ENCODE measurements at regions not wholly inside any gene's neighbourhood (a gene's known extent, or its start where the extent isn't known, plus 50 kb on each side); places are given as distances from the start of the nearest gene placed in this dataset.

DNA sequence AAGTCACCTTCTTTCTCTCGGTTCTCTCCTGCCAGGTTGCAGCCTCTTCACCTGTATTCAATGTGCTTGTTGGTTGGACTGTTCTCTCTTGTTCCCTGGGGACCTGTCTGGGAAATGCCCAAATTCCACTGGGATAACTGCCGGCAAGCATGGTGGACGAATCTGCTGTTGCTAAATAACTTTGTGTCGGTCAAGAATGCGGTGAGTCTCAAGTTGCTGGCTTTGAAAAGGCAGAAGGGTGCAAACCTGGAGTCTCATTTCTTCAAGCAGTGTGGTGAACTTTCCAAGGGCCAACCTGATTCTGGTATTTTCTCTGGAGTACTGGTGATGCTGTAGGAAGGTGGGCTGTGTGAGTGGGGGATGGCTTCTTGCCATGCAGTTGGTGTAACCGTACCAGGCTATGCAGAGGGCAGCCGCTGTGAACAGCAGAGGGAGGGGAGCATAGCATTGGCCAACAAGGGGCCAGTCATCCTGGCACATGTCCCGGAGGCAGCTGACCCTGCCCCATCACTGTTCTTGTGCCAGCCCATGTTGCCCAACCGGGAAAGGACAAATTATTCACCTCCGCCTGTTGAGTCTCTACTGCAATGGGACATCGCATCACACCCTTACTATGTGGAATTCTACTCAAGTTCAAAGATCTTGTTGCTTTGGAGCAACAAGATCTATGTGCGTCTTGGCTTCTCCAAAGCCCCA is 88.1 kb upstream of the SEC11C start:
- Histone ChIP-seq H3K9me2 (replicated peaks; ENCODE audit: low read length) (no peaks in the 10 kb centered on the region), H3K36me3 (ENCODE audit: low read depth, low read length) (no peaks in the 10 kb centered on the region), H3K4me3 (ENCODE audit: low read length) (no peak overlapping the region), H2AFZ (ENCODE audit: low read length) (no peak overlapping the region), H3K79me2 (ENCODE audit: low read length) (no peaks in the 10 kb centered on the region), H4K20me1 (ENCODE audit: low read length) (no peaks in the 10 kb centered on the region), H3K9ac (ENCODE audit: low read length) (no peak overlapping the region), H3K9me3 (ENCODE audit: low read length) (no peaks in the 10 kb centered on the region), H3K4me2 (ENCODE audit: low read length) (no peak overlapping the region), H3F3A (ENCODE audit: low read length, unreplicated experiment) (no peaks in the 10 kb centered on the region), H3K27ac (ENCODE audit: low read length) (no peak overlapping the region), H3K4me1 (ENCODE audit: insufficient read depth, low read length) (peaks cover 23% of the 10 kb centered on the region), H3K27me3 (ENCODE audit: low read length) (no peaks in the 10 kb centered on the region)
- ChIA-PET CTCF (no interaction called here), POLR2A (ENCODE audit: unreplicated experiment) (no interaction called here)
- TF ChIP-seq EZH2phosphoT487 (IDR thresholded peaks at IDR 0.05; ENCODE audit: borderline replicate concordance, low read length) (no peak), EZH2 (IDR thresholded peaks at IDR 0.05; ENCODE audit: low read length, unreplicated experiment) (no peak)
- TF ChIP-seq, protein P1, sequence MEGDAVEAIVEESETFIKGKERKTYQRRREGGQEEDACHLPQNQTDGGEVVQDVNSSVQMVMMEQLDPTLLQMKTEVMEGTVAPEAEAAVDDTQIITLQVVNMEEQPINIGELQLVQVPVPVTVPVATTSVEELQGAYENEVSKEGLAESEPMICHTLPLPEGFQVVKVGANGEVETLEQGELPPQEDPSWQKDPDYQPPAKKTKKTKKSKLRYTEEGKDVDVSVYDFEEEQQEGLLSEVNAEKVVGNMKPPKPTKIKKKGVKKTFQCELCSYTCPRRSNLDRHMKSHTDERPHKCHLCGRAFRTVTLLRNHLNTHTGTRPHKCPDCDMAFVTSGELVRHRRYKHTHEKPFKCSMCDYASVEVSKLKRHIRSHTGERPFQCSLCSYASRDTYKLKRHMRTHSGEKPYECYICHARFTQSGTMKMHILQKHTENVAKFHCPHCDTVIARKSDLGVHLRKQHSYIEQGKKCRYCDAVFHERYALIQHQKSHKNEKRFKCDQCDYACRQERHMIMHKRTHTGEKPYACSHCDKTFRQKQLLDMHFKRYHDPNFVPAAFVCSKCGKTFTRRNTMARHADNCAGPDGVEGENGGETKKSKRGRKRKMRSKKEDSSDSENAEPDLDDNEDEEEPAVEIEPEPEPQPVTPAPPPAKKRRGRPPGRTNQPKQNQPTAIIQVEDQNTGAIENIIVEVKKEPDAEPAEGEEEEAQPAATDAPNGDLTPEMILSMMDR (conservative IDR thresholded peaks at IDR 0.05; ENCODE audit: low read depth, low read length): no peak
- ATAC-seq (no peak), DNase-seq (no peak)
- no TSS peak for BruUV-seq (replicated peaks)
- intact Hi-C loops (cut with micrococcal nuclease): loop anchor here (2.0 kb wide), 1 partner anchor 43 kb away; no protein-coding TSS in a partner anchor

DNA sequence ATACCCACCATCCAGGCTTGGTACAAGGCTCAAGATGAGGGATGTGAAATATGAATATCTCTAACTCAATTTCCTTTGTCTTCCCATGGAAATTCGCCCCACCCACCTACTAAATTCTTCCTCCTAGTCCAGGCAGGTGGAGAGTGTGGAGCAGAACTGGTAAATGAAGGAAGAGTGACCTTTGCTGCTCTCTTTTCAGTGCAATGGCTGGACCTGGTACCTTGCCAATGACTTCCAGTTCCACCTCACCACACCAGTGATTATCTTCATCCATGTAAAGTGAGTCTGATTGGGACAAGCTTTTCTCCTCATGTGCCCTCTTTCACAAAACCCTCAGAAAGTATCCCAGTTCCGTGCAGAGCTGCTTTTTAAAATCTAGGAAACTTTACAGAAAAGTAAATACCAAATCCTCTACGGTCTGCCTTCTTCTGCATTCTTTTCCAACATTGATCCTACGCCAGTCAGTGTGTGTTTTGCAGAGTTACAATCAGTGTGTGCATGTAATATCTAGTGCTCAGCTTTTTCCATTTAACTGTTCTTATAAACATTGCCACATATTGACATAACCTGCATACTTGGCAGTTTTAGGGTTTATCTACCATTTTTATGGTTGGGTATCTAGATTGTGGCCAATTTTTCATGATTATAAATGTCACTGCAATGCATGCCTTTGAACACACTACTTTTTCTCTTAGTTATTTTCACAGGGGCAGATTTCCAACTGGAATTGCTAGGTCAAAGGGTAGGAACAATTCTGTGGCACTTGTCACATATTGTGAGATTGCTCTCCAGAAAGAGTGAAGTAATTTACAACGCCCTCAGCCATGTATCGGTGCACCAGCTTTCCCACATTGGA is 86.5 kb upstream of the SEC11C start:
- H3K4me2 ChIP-seq (ENCODE audit: low read length): peak overlapping the region; percentile 26; the same call in 1 of the 2 replicates
- H3K9me3 ChIP-seq (ENCODE audit: low read length): no peaks in the 10 kb centered on the region
- no peaks in the 10 kb centered on the region for H3F3A ChIP-seq (ENCODE audit: low read length, unreplicated experiment)
- peaks cover 32% of the 10 kb centered on the region for H3K4me1 ChIP-seq (ENCODE audit: insufficient read depth, low read length)
- H3K9ac ChIP-seq (ENCODE audit: low read length): 0 out of 2 replicates have a peak overlapping the region, but pooled peaks have one; percentile 7
- H3K36me3 ChIP-seq (ENCODE audit: low read depth, low read length): no peaks in the 10 kb centered on the region
- H4K20me1 ChIP-seq (ENCODE audit: low read length): no peaks in the 10 kb centered on the region
- no peak overlapping the region for H3K4me3 ChIP-seq (ENCODE audit: low read length)
- ATAC-seq (peak; percentile 67), DNase-seq (peak; percentile 57)
- no peak overlapping the region for H2AFZ ChIP-seq (ENCODE audit: low read length)
- ChIA-PET CTCF (no interaction called here), POLR2A (ENCODE audit: unreplicated experiment) (interaction anchor here (0.5 kb wide), 1 partner anchor 187 kb away, joined by 4 read pairs; no protein-coding TSS in a partner anchor)
- no peaks in the 10 kb centered on the region for H3K79me2 ChIP-seq (ENCODE audit: low read length)
- intact Hi-C loops (cut with micrococcal nuclease): loop anchor here (1.0 to 2.0 kb wide), 4 partner anchors 12 to 268 kb away; no protein-coding TSS in a partner anchor
- TF ChIP-seq EZH2 (IDR thresholded peaks at IDR 0.05; ENCODE audit: low read length, unreplicated experiment) (no peak), EZH2phosphoT487 (IDR thresholded peaks at IDR 0.05; ENCODE audit: borderline replicate concordance, low read length) (no peak)
- TF ChIP-seq, protein P1 (conservative IDR thresholded peaks at IDR 0.05; ENCODE audit: low read depth, low read length): no peak
- BruUV-seq (replicated peaks): no TSS peak
- no peaks in the 10 kb centered on the region for H3K27me3 ChIP-seq (ENCODE audit: low read length)
- peak overlapping the region; percentile 62 for H3K27ac ChIP-seq (ENCODE audit: low read length)
- H3K9me2 ChIP-seq (replicated peaks; ENCODE audit: low read length): no peaks in the 10 kb centered on the region

Measured in PC-3 (cell line).